ENCODE measurements at regions not wholly inside any gene's neighbourhood (a gene's known extent, or its start where the extent isn't known, plus 50 kb on each side); places are given as distances from the start of the nearest gene placed in this dataset.
A peak's percentile ranks its signal among the peaks of the same experiment; 100 is the strongest.
"Not testable (repeated sequence)": the region's sequence is repeated elsewhere in the genome, so short reads cannot be mapped to it uniquely, and the experiment has no call there.

GRCh38 chr6:80519811-80520594 lies 413.5 kb downstream of the BCKDHB start:
- TF ChIP-seq, protein P1, sequence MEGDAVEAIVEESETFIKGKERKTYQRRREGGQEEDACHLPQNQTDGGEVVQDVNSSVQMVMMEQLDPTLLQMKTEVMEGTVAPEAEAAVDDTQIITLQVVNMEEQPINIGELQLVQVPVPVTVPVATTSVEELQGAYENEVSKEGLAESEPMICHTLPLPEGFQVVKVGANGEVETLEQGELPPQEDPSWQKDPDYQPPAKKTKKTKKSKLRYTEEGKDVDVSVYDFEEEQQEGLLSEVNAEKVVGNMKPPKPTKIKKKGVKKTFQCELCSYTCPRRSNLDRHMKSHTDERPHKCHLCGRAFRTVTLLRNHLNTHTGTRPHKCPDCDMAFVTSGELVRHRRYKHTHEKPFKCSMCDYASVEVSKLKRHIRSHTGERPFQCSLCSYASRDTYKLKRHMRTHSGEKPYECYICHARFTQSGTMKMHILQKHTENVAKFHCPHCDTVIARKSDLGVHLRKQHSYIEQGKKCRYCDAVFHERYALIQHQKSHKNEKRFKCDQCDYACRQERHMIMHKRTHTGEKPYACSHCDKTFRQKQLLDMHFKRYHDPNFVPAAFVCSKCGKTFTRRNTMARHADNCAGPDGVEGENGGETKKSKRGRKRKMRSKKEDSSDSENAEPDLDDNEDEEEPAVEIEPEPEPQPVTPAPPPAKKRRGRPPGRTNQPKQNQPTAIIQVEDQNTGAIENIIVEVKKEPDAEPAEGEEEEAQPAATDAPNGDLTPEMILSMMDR (IDR thresholded peaks at IDR 0.05) = no peak
- no peak for TF ChIP-seq EP300 (IDR thresholded peaks at IDR 0.05)
- TF ChIP-seq POLR2AphosphoS5 (IDR thresholded peaks at IDR 0.05) = no peak
- TF ChIP-seq POLR2A (IDR thresholded peaks at IDR 0.05) = no peak
- Histone ChIP-seq H3K27me3 (no peaks in the 10 kb centered on the region), H3K36me3 (no peaks in the 10 kb centered on the region), H3K4me1 (peaks cover 0 to 16% (median 0%) of the 10 kb centered on the region in 4 donors), H3K27ac (no peak overlapping the region), H3K9me3 (no peaks in the 10 kb centered on the region), H3K4me3 (no peak overlapping the region)
- WGBS, 5 donors = 81 to 94% (median 87%) methylated on average over 2 of the region's 2 CpGs
- intact Hi-C loops (cut with DNase I; ENCODE audit: low total_unique reads) = no loop called here
- DNase-seq = peak in 1 of 2 donors; percentile 13

- intact Hi-C loops (cut with DNase I; ENCODE audit: low total_unique reads) = no loop called here
- 65 to 75% (median 69%) methylated on average over 2 of the region's 2 CpGs for WGBS, 5 donors
- peaks cover 0 to under 1% (median 0%) of the 10 kb centered on the region in 4 donors for H3K4me1 ChIP-seq
- H3K27ac ChIP-seq = no peak overlapping the region
- H3K4me3 ChIP-seq = no peak overlapping the region
- no peaks in the 10 kb centered on the region for H3K36me3 ChIP-seq
- TF ChIP-seq EP300 (IDR thresholded peaks at IDR 0.05) (no peak), POLR2AphosphoS5 (IDR thresholded peaks at IDR 0.05) (no peak), POLR2A (IDR thresholded peaks at IDR 0.05) (no peak)
- TF ChIP-seq, protein P1 (IDR thresholded peaks at IDR 0.05) = no peak
- H3K27me3 ChIP-seq = no peaks in the 10 kb centered on the region
- no peaks in the 10 kb centered on the region for H3K9me3 ChIP-seq
- DNase-seq = no peak
These were observed 411.1 kb downstream of the BCKDHB start for GRCh38 chr6:80517525-80517924.

DNA sequence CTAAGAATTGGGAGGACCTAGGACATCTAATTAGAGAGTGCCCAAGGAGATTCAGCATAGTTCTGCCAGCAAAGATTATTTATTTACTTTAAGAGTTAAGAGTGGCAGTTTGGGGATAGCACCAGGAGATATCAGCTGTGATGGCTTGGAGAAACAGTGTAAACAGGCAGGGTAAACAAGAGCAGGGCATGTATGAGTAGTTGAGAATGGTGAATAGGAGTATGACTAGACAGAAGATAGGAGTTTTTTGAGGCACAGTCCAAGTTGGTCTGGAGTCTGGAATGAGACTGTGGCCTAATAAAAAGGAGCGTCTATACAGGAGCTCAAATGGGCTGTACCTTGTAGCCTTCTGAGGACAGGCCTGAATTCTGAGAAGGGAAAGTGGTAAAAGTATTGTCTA lies 404.1 kb downstream of the BCKDHB start:
- H3K4me1 ChIP-seq; H3K4me3 ChIP-seq; intact Hi-C loops (cut with DNase I; ENCODE audit: low total_unique reads); H3K27me3 ChIP-seq; DNase-seq; H3K36me3 ChIP-seq; H3K27ac ChIP-seq; H3K9me3 ChIP-seq: not testable (repeated sequence)
- 80 to 100% (median 89%) methylated on average over 1 of the region's 1 CpG for WGBS, 5 donors

DNA sequence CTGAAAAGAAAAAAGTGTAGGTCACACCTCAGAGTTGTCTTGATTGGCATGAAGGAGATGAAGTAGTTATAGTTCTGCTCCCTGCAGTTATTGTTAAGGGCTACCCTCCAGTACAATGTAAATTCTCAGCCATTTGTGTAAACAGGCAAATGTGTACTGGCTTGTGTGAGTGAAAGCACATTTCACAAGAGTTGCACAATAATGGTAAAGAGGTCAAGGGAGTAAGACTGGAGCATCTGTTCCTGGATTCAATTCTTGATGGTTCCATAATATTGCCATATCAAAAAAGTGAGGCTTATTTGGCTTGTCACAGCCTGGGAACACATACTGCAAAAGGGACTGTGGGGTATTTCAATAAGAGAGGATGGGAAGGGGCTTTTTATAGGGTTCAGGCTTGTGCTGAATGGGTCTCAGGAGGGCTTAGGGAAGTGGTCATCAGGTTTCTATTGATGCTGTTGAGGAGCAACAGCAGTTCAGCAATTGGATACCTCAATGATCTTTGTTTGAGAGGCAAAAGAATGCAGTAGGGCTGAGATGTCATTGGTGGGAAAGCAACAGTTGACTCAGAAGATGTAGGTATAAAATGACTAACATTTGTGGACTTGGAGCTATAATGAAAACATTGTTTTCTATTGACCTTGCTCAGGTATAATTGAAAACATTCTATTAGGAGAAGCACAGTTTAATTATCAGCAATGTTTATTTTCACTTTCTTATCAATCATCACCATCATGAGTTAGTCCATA lies 402.6 kb downstream of the BCKDHB start:
- Histone ChIP-seq H3K9me3 (no peaks in the 10 kb centered on the region), H3K27me3 (no peaks in the 10 kb centered on the region), H3K27ac (no peak overlapping the region), H3K36me3 (no peaks in the 10 kb centered on the region), H3K4me3 (no peak overlapping the region), H3K4me1 (no peaks in the 10 kb centered on the region)
- no peak for DNase-seq
- no peak for TF ChIP-seq POLR2AphosphoS5 (IDR thresholded peaks at IDR 0.05)
- TF ChIP-seq POLR2A (IDR thresholded peaks at IDR 0.05) = no peak
- TF ChIP-seq, protein P1 (IDR thresholded peaks at IDR 0.05) = no peak
- TF ChIP-seq EP300 (IDR thresholded peaks at IDR 0.05) = no peak
- intact Hi-C loops (cut with DNase I; ENCODE audit: low total_unique reads) = no loop called here

DNA sequence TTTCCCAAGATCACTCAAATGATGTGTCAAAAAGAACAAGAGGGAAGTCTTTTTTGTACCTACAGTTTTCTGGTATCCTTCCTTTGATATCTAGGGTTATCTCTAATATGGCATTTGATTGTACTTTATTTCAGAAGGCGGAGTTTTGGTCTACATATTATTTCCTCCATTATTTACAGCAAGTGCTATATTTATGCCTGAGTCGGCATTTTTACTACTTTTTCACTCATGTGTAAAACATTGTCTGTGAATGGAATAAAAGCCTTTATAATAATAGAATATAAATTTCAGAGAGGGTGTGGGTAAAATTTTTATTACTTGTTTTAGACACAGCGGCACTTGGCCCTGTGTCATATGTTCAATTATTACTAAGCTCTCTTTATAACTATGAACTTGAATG lies 398.4 kb downstream of the BCKDHB start:
- WGBS, 5 donors = 70 to 91% (median 84%) methylated on average over 3 of the region's 3 CpGs
- H3K27me3 ChIP-seq = no peaks in the 10 kb centered on the region
- no peaks in the 10 kb centered on the region for H3K4me1 ChIP-seq
- no peaks in the 10 kb centered on the region for H3K9me3 ChIP-seq
- no peaks in the 10 kb centered on the region for H3K36me3 ChIP-seq
- TF ChIP-seq POLR2AphosphoS5 (IDR thresholded peaks at IDR 0.05) (no peak), EP300 (IDR thresholded peaks at IDR 0.05) (no peak), POLR2A (IDR thresholded peaks at IDR 0.05) (no peak)
- TF ChIP-seq, protein P1 (IDR thresholded peaks at IDR 0.05) = no peak
- intact Hi-C loops (cut with DNase I; ENCODE audit: low total_unique reads) = no loop called here
- H3K27ac ChIP-seq = no peak overlapping the region
- no peak overlapping the region for H3K4me3 ChIP-seq
- DNase-seq = no peak

Measured in stomach (tissue), 8 donors.